Ovary (tissue), 7 donors: ENCODE measurements at regions not wholly inside any gene's neighbourhood (a gene's known extent, or its start where the extent isn't known, plus 50 kb on each side); places are given as distances from the start of the nearest gene placed in this dataset.

Source experiments
- DNase-seq, 5 donors: peaks; one replicate each; pipeline ENCODE4 v3.0.0-alpha.2; 2019 to 2020
- H3K27ac ChIP-seq, 2 donors: fragments of 200-600 bp; one replicate each; pipeline versions ENCODE4 v1.5.1 to v1.8.0; 2019 to 2022
- H3K27me3 ChIP-seq: fragments of 200-600 bp; one replicate; pipeline ENCODE4 v1.8.0; 2022
- H3K36me3 ChIP-seq: fragments of 200-600 bp; sonication (generic); one replicate; pipeline ENCODE4 v1.5.1; 2019
- H3K4me1 ChIP-seq: one replicate; pipeline ENCODE4 v1.8.1; 2013; ENCODE audit warnings: mild to moderate bottlenecking, moderate library complexity; ENCODE audit not compliant: insufficient read depth
- H3K4me3 ChIP-seq: fragments of 200-600 bp; sonication (generic); one replicate; pipeline ENCODE4 v1.5.1; 2017
- H3K9me3 ChIP-seq, 2 donors: fragments of 200-600 bp in 1 of 2; sonication (generic) in 1 of 2; one replicate each; pipeline versions ENCODE4 v1.5.1 to v1.8.1; 2013 to 2019; ENCODE audit warnings: mild to moderate bottlenecking in 1 of 2, moderate library complexity in 1 of 2
- EP300 ChIP-seq: sonication (generic); formaldehyde crosslinking; IDR thresholded peaks from one replicate; pipeline ENCODE4 v1.6.1; 2017; ENCODE audit warnings: antibody characterized with exemption
- POLR2A ChIP-seq: fragments of 450-650 bp; IDR thresholded peaks from one replicate; pipeline ENCODE4 v1.6.1; 2017; ENCODE audit warnings: antibody characterized with exemption, mild to moderate bottlenecking, moderate library complexity
- WGBS, 3 donors: extraction: QIAGEN DNeasy Blood & Tissue Kit in 1 of 3; methylation state at CpG; one replicate each; pipeline versions ENCODE4 v1.1.5 to v1.1.7; 2013 to 2017; 5-methylcytosine and 5-hydroxymethylcytosine counted together
- intact Hi-C, 4 donors: fragments of 100-400 bp; cut with DNase I; formaldehyde crosslinking; loops; one replicate each; pipeline versions ENCODE4 v1.11.0 to v1.15.1; 2022 to 2023
- TF ChIP-seq, protein P1 (sequence below), 3 donors: fragments of 450-650 bp in 2 of 3; fragments of 200-600 bp in 1 of 3; IDR thresholded peaks; one replicate each; pipeline versions ENCODE4 v1.5.1 to v1.8.0; 2016 to 2022; ENCODE audit warnings: antibody characterized with exemption in 3 of 3, mild to moderate bottlenecking in 1 of 3
- donor health status: DM: no; HTN: no; CAD: no; lungs with moderate emphysema.
- donor health status: DM: no; HTN: no; CAD: no.
- donor health status: Bipolar disorder and iron deficiency.
- donor health status: DM: no; HTN: no; CAD: no.
- donor health status: DM: yes; HTN: yes; CAD: no.

DNA sequence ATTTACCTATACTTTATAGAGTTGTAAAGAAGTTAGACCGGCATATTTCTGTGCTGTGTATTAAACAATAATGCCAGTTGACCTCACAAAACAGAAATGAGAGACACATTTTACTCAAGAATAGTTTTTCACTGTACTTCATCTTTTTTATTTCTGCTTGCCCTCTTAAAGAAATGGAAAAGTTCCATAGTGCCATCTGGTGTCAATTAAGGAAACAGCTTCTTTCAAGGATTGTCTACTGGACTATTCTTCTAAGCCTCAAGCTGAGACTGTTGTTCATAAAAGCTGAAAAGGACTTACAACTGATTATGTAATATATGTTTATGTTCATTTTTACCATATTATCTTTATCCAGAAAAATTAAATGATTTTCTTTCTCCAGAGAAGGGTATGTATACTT lies 1523.7 kb downstream of the ARAP2 start:
- no peaks in the 10 kb centered on the region for H3K27me3 ChIP-seq
- no peak overlapping the region for H3K4me3 ChIP-seq
- no peaks in the 10 kb centered on the region for H3K9me3 ChIP-seq
- no peaks in the 10 kb centered on the region for H3K36me3 ChIP-seq
- TF ChIP-seq, protein P1, sequence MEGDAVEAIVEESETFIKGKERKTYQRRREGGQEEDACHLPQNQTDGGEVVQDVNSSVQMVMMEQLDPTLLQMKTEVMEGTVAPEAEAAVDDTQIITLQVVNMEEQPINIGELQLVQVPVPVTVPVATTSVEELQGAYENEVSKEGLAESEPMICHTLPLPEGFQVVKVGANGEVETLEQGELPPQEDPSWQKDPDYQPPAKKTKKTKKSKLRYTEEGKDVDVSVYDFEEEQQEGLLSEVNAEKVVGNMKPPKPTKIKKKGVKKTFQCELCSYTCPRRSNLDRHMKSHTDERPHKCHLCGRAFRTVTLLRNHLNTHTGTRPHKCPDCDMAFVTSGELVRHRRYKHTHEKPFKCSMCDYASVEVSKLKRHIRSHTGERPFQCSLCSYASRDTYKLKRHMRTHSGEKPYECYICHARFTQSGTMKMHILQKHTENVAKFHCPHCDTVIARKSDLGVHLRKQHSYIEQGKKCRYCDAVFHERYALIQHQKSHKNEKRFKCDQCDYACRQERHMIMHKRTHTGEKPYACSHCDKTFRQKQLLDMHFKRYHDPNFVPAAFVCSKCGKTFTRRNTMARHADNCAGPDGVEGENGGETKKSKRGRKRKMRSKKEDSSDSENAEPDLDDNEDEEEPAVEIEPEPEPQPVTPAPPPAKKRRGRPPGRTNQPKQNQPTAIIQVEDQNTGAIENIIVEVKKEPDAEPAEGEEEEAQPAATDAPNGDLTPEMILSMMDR (IDR thresholded peaks at IDR 0.05), result no peak
- TF ChIP-seq POLR2A, result no peak
- no peak for TF ChIP-seq EP300
- no peaks in the 10 kb centered on the region for H3K4me1 ChIP-seq
- WGBS, 3 donors, result 3 to 8% (median 4%) methylated on average over 1 of the region's 1 CpG
- DNase-seq, result no peak
- intact Hi-C loops, result no loop called here
- no peak overlapping the region for H3K27ac ChIP-seq

DNA sequence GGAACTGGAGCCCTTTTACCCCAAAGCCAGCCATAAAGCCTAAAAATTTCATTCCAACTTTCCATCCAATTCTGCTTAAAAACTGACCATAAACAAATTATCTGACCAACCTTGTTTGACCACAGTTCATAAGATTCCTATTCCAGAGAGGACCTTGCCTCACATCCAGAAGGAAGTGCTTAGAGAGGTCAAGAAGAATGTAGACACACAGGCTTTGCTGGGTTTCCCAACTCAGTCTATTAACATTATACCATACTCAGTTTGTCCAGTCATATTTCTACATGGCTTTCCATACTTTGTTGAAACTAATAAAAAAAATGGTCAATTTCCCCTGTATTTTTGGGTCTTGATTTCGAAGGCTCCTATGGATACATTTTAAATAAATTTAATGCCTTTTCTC lies 1522.5 kb downstream of the ARAP2 start:
- H3K36me3 ChIP-seq, result no peaks in the 10 kb centered on the region
- no peaks in the 10 kb centered on the region for H3K27me3 ChIP-seq
- 84 to 89% (median 88%) methylated on average over 1 of the region's 1 CpG for WGBS, 3 donors
- no peak for DNase-seq
- H3K4me3 ChIP-seq, result no peak overlapping the region
- H3K9me3 ChIP-seq, result no peaks in the 10 kb centered on the region
- H3K4me1 ChIP-seq, result no peaks in the 10 kb centered on the region
- intact Hi-C loops, result no loop called here
- TF ChIP-seq POLR2A, result no peak
- TF ChIP-seq, protein P1 (IDR thresholded peaks at IDR 0.05), result no peak
- TF ChIP-seq EP300, result no peak
- no peak overlapping the region for H3K27ac ChIP-seq

DNA sequence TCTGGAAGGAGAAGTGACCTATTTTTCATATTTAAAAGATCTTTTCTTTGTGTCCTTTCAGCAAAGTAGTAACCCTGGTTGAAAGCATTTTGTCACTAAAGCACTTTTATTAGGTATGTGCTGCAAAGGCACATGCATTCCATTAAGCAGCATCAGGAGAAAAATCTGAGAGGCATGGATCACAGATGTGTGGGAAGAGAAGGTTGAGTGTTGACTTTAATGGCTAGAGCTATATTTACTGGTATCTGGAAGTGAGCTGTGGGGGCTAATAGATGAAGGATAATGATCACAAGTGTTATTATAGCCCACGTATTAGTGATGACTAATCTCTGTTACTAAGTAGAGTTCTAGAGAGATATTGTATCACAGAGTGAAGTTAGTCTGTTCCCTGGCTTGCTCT lies 1520.7 kb downstream of the ARAP2 start:
- Histone ChIP-seq H3K36me3 (no peaks in the 10 kb centered on the region), H3K4me3 (no peak overlapping the region), H3K27me3 (no peaks in the 10 kb centered on the region), H3K4me1 (no peaks in the 10 kb centered on the region), H3K9me3 (no peaks in the 10 kb centered on the region), H3K27ac (no peak overlapping the region)
- TF ChIP-seq POLR2A (no peak), EP300 (no peak)
- TF ChIP-seq, protein P1 (IDR thresholded peaks at IDR 0.05), result no peak
- no peak for DNase-seq
- 29 to 39% (median 30%) methylated on average over 1 of the region's 1 CpG for WGBS, 3 donors
- intact Hi-C loops, result no loop called here

DNA sequence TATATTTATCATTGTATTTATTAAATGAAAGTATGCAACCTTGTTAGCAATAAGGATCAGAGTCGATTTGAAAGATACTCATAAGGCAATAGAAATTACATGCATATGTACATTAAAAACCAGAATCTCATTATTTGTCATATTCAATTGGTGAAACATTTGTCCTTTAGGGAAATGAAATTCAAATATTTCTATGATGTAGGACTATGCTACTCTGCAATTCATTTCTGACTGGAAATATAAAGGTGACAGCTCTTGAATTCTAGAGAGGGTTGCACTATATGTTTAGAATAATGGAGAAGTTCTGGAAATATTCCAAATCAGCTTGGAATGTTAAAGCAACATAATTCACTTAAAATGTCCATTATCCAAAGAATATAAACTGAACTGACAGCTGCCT lies 1519.8 kb downstream of the ARAP2 start:
- Histone ChIP-seq H3K9me3 (no peaks in the 10 kb centered on the region), H3K27ac (no peak overlapping the region), H3K4me1 (no peaks in the 10 kb centered on the region), H3K27me3 (no peaks in the 10 kb centered on the region), H3K4me3 (no peak overlapping the region), H3K36me3 (no peaks in the 10 kb centered on the region)
- WGBS, 3 donors, result 74 to 93% (median 77%) methylated on average over 1 of the region's 1 CpG
- TF ChIP-seq, protein P1 (IDR thresholded peaks at IDR 0.05), result no peak
- TF ChIP-seq EP300 (no peak), POLR2A (no peak)
- DNase-seq, result no peak
- intact Hi-C loops, result no loop called here

DNA sequence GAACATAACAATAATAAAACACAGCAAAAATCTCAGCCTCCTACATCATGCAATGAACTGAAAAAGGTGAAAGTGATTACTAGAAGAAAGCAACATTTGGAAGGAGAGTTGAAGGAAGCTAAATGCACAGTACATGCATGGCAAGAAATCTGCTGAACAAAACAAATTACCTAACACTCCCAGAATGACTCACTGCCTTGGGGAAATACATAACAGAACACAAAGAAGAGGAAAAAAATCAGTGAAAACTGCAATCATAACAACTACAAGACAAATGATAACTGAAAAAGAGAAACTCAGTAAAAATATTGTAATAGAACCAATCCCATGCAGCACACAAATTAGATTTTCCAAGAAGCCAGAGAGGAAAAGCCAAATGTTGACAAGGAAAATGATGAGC lies 1513.2 kb downstream of the ARAP2 start:
- Histone ChIP-seq H3K4me3 (no peak overlapping the region), H3K4me1 (no peaks in the 10 kb centered on the region), H3K27ac (no peak overlapping the region), H3K9me3 (no peaks in the 10 kb centered on the region), H3K36me3 (no peaks in the 10 kb centered on the region), H3K27me3 (no peaks in the 10 kb centered on the region)
- intact Hi-C loops, result no loop called here
- DNase-seq, result no peak
- TF ChIP-seq, protein P1 (IDR thresholded peaks at IDR 0.05), result no peak
- TF ChIP-seq EP300 (no peak), POLR2A (no peak)
